ENCODE measurements at regions not wholly inside any gene's neighbourhood (a gene's known extent, or its start where the extent isn't known, plus 50 kb on each side); places are given as distances from the start of the nearest gene placed in this dataset.

- Histone ChIP-seq H3K4me3 (ENCODE audit: extremely low read depth, insufficient read depth, low read length, poor library complexity, severe bottlenecking) (no peak overlapping the region), H3K9me3 (ENCODE audit: control insufficient read depth, low read length) (no peaks in the 10 kb centered on the region), H3K4me1 (ENCODE audit: control insufficient read depth, insufficient read depth, low read length, poor library complexity, severe bottlenecking) (no peaks in the 10 kb centered on the region), H3K36me3 (ENCODE audit: control insufficient read depth, insufficient read depth, low read length) (no peaks in the 10 kb centered on the region), H3K27ac (ENCODE audit: low read depth, low read length, severe bottlenecking) (no peak overlapping the region)
- WGBS, 2 experiments (ENCODE audit: insufficient coverage in 2 of 2) = 79 to 100% methylated on average over 1 to 2 of the region's 2 CpGs
Measured at GRCh38 chr5:160931283-160931682, 79.3 kb upstream of the ATP10B start.

GRCh38 chr5:160930406-160930805 is 78.4 kb upstream of the ATP10B start:
- no peak overlapping the region for H3K4me3 ChIP-seq (ENCODE audit: extremely low read depth, insufficient read depth, low read length, poor library complexity, severe bottlenecking)
- no peaks in the 10 kb centered on the region for H3K4me1 ChIP-seq (ENCODE audit: control insufficient read depth, insufficient read depth, low read length, poor library complexity, severe bottlenecking)
- no peaks in the 10 kb centered on the region for H3K9me3 ChIP-seq (ENCODE audit: control insufficient read depth, low read length)
- WGBS, 2 experiments (ENCODE audit: insufficient coverage in 2 of 2) = 13% methylated on average over 1 of the region's 1 CpG; no CpG with 5 or more reads in 1 of the 2 experiments
- no peaks in the 10 kb centered on the region for H3K36me3 ChIP-seq (ENCODE audit: control insufficient read depth, insufficient read depth, low read length)
- no peak overlapping the region for H3K27ac ChIP-seq (ENCODE audit: low read depth, low read length, severe bottlenecking)

- no peaks in the 10 kb centered on the region for H3K9me3 ChIP-seq (ENCODE audit: control insufficient read depth, low read length)
- no peak overlapping the region for H3K27ac ChIP-seq (ENCODE audit: low read depth, low read length, severe bottlenecking)
- WGBS, 2 experiments (ENCODE audit: insufficient coverage in 2 of 2) = 75 to 88% methylated on average over 1 of the region's 3 CpGs
Measured at GRCh38 chr5:160929906-160930305, 77.9 kb upstream of the ATP10B start.

GRCh38 chr5:160929360-160929759 is 77.3 kb upstream of the ATP10B start:
- no peaks in the 10 kb centered on the region for H3K9me3 ChIP-seq (ENCODE audit: control insufficient read depth, low read length)
- 80 to 88% methylated on average over 2 of the region's 2 CpGs for WGBS, 2 experiments (ENCODE audit: insufficient coverage in 2 of 2)
- H3K27ac ChIP-seq (ENCODE audit: low read depth, low read length, severe bottlenecking) = no peak overlapping the region
- H3K36me3 ChIP-seq (ENCODE audit: control insufficient read depth, insufficient read depth, low read length) = no peaks in the 10 kb centered on the region
- H3K4me3 ChIP-seq (ENCODE audit: extremely low read depth, insufficient read depth, low read length, poor library complexity, severe bottlenecking) = no peak overlapping the region
- H3K4me1 ChIP-seq (ENCODE audit: control insufficient read depth, insufficient read depth, low read length, poor library complexity, severe bottlenecking) = no peaks in the 10 kb centered on the region

More at GRCh38 chr5:160929906-160930305, 77.9 kb upstream of the ATP10B start:
- Histone ChIP-seq H3K4me1 (ENCODE audit: control insufficient read depth, insufficient read depth, low read length, poor library complexity, severe bottlenecking) (no peaks in the 10 kb centered on the region), H3K36me3 (ENCODE audit: control insufficient read depth, insufficient read depth, low read length) (no peaks in the 10 kb centered on the region), H3K4me3 (ENCODE audit: extremely low read depth, insufficient read depth, low read length, poor library complexity, severe bottlenecking) (no peak overlapping the region)

- WGBS, 2 experiments (ENCODE audit: insufficient coverage in 2 of 2) = 88 to 100% methylated on average over 1 to 5 of the region's 6 CpGs
- no peak overlapping the region for H3K4me3 ChIP-seq (ENCODE audit: extremely low read depth, insufficient read depth, low read length, poor library complexity, severe bottlenecking)
- H3K36me3 ChIP-seq (ENCODE audit: control insufficient read depth, insufficient read depth, low read length) = no peaks in the 10 kb centered on the region
- H3K9me3 ChIP-seq (ENCODE audit: control insufficient read depth, low read length) = no peaks in the 10 kb centered on the region
- no peak overlapping the region for H3K27ac ChIP-seq (ENCODE audit: low read depth, low read length, severe bottlenecking)
- no peaks in the 10 kb centered on the region for H3K4me1 ChIP-seq (ENCODE audit: control insufficient read depth, insufficient read depth, low read length, poor library complexity, severe bottlenecking)
Measured at GRCh38 chr5:160926428-160926827, 74.4 kb upstream of the ATP10B start.

GRCh38 chr5:160925281-160925680 is 73.3 kb upstream of the ATP10B start:
- Histone ChIP-seq H3K9me3 (ENCODE audit: control insufficient read depth, low read length) (no peaks in the 10 kb centered on the region), H3K4me1 (ENCODE audit: control insufficient read depth, insufficient read depth, low read length, poor library complexity, severe bottlenecking) (no peaks in the 10 kb centered on the region), H3K27ac (ENCODE audit: low read depth, low read length, severe bottlenecking) (no peak overlapping the region), H3K4me3 (ENCODE audit: extremely low read depth, insufficient read depth, low read length, poor library complexity, severe bottlenecking) (no peak overlapping the region), H3K36me3 (ENCODE audit: control insufficient read depth, insufficient read depth, low read length) (no peaks in the 10 kb centered on the region)
- WGBS, 2 experiments (ENCODE audit: insufficient coverage in 2 of 2) = 95 to 96% methylated on average over 3 to 5 of the region's 6 CpGs

- H3K4me3 ChIP-seq (ENCODE audit: extremely low read depth, insufficient read depth, low read length, poor library complexity, severe bottlenecking) = no peak overlapping the region
- H3K4me1 ChIP-seq (ENCODE audit: control insufficient read depth, insufficient read depth, low read length, poor library complexity, severe bottlenecking) = no peaks in the 10 kb centered on the region
- H3K9me3 ChIP-seq (ENCODE audit: control insufficient read depth, low read length) = no peaks in the 10 kb centered on the region
- WGBS, 2 experiments (ENCODE audit: insufficient coverage in 2 of 2) = 83 to 90% methylated on average over 4 of the region's 6 CpGs
- no peak overlapping the region for H3K27ac ChIP-seq (ENCODE audit: low read depth, low read length, severe bottlenecking)
- no peaks in the 10 kb centered on the region for H3K36me3 ChIP-seq (ENCODE audit: control insufficient read depth, insufficient read depth, low read length)
Measured at GRCh38 chr5:160923936-160924710, 72.1 kb upstream of the ATP10B start.

GRCh38 chr5:160923411-160923810 is 71.4 kb upstream of the ATP10B start:
- Histone ChIP-seq H3K4me1 (ENCODE audit: control insufficient read depth, insufficient read depth, low read length, poor library complexity, severe bottlenecking) (no peaks in the 10 kb centered on the region), H3K4me3 (ENCODE audit: extremely low read depth, insufficient read depth, low read length, poor library complexity, severe bottlenecking) (no peak overlapping the region), H3K9me3 (ENCODE audit: control insufficient read depth, low read length) (no peaks in the 10 kb centered on the region), H3K27ac (ENCODE audit: low read depth, low read length, severe bottlenecking) (no peak overlapping the region), H3K36me3 (ENCODE audit: control insufficient read depth, insufficient read depth, low read length) (no peaks in the 10 kb centered on the region)
- 98 to 100% methylated on average over 4 to 5 of the region's 7 CpGs for WGBS, 2 experiments (ENCODE audit: insufficient coverage in 2 of 2)

- H3K36me3 ChIP-seq (ENCODE audit: control insufficient read depth, insufficient read depth, low read length) = no peaks in the 10 kb centered on the region
- H3K27ac ChIP-seq (ENCODE audit: low read depth, low read length, severe bottlenecking) = no peak overlapping the region
- H3K4me1 ChIP-seq (ENCODE audit: control insufficient read depth, insufficient read depth, low read length, poor library complexity, severe bottlenecking) = no peaks in the 10 kb centered on the region
- H3K4me3 ChIP-seq (ENCODE audit: extremely low read depth, insufficient read depth, low read length, poor library complexity, severe bottlenecking) = no peak overlapping the region
- no peaks in the 10 kb centered on the region for H3K9me3 ChIP-seq (ENCODE audit: control insufficient read depth, low read length)
- WGBS, 2 experiments (ENCODE audit: insufficient coverage in 2 of 2) = 83 to 100% methylated on average over 1 of the region's 2 CpGs
Measured at GRCh38 chr5:160922311-160922710, 70.3 kb upstream of the ATP10B start.

GRCh38 chr5:160921423-160922285 is 69.6 kb upstream of the ATP10B start:
- WGBS, 2 experiments (ENCODE audit: insufficient coverage in 2 of 2) = 83 to 93% methylated on average over 2 of the region's 4 CpGs
- Histone ChIP-seq H3K36me3 (ENCODE audit: control insufficient read depth, insufficient read depth, low read length) (no peaks in the 10 kb centered on the region), H3K9me3 (ENCODE audit: control insufficient read depth, low read length) (no peaks in the 10 kb centered on the region), H3K4me3 (ENCODE audit: extremely low read depth, insufficient read depth, low read length, poor library complexity, severe bottlenecking) (no peak overlapping the region), H3K27ac (ENCODE audit: low read depth, low read length, severe bottlenecking) (no peak overlapping the region), H3K4me1 (ENCODE audit: control insufficient read depth, insufficient read depth, low read length, poor library complexity, severe bottlenecking) (no peaks in the 10 kb centered on the region)

GRCh38 chr5:160919626-160920025 is 67.6 kb upstream of the ATP10B start:
- WGBS, 2 experiments (ENCODE audit: insufficient coverage in 2 of 2) = 91 to 97% methylated on average over 4 to 8 of the region's 8 CpGs

More at GRCh38 chr5:160919626-160920025, 67.6 kb upstream of the ATP10B start:
- Histone ChIP-seq H3K36me3 (ENCODE audit: control insufficient read depth, insufficient read depth, low read length) (no peaks in the 10 kb centered on the region), H3K4me3 (ENCODE audit: extremely low read depth, insufficient read depth, low read length, poor library complexity, severe bottlenecking) (no peak overlapping the region), H3K4me1 (ENCODE audit: control insufficient read depth, insufficient read depth, low read length, poor library complexity, severe bottlenecking) (no peaks in the 10 kb centered on the region), H3K9me3 (ENCODE audit: control insufficient read depth, low read length) (no peaks in the 10 kb centered on the region), H3K27ac (ENCODE audit: low read depth, low read length, severe bottlenecking) (no peak overlapping the region)

Data from mesodermal cell (in vitro differentiated cells).